Colonic mucosa (tissue), 4 donors: ENCODE measurements at regions not wholly inside any gene's neighbourhood (a gene's known extent, or its start where the extent isn't known, plus 50 kb on each side); places are given as distances from the start of the nearest gene placed in this dataset.

ENCODE experiments used
- DNase-seq: peaks from one replicate; pipeline ENCODE4 v3.0.0-alpha.2; 2020
- H3K27ac ChIP-seq: fragments of 200-600 bp; one replicate; pipeline ENCODE4 v1.8.0; 2021
- H3K27me3 ChIP-seq: fragments of 200-600 bp; one replicate; pipeline ENCODE4 v1.8.0; 2021
- H3K36me3 ChIP-seq: fragments of 200-600 bp; one replicate; pipeline ENCODE4 v1.8.0; 2021
- H3K4me1 ChIP-seq: fragments of 200-600 bp; one replicate; pipeline ENCODE4 v1.8.0; 2021; ENCODE audit warnings: mild to moderate bottlenecking
- H3K4me3 ChIP-seq: fragments of 200-600 bp; one replicate; pipeline ENCODE4 v1.8.0; 2021
- H3K9ac ChIP-seq, 2 donors: one replicate each; pipeline ENCODE4 v1.7.0; 2013; ENCODE audit warnings: control low read depth in 2 of 2, low read depth in 2 of 2, low read length in 2 of 2
- H3K9me3 ChIP-seq: fragments of 200-600 bp; one replicate; pipeline ENCODE4 v1.8.0; 2021
- CTCF ChIP-seq: fragments of 200-600 bp; IDR thresholded peaks from one replicate; pipeline ENCODE4 v1.8.0; 2022; ENCODE audit warnings: antibody characterized with exemption, mild to moderate bottlenecking
- intact Hi-C: fragments of 100-400 bp; cut with DNase I; formaldehyde crosslinking; loops from one replicate; pipeline ENCODE4 v1.14.1; 2022
- donor health status: healthy.
- donor health status: DM: no; HTN: no; CAD: no.
- donor health status: DM: no; HTN: no; CAD: no.

GRCh38 chr6:91498576-91498975 lies 911.7 kb upstream of the MAP3K7 start:
- no peak for TF ChIP-seq CTCF
- H3K9ac ChIP-seq: no peak overlapping the region
- no peak overlapping the region for H3K4me3 ChIP-seq
- no peaks in the 10 kb centered on the region for H3K4me1 ChIP-seq
- no peak overlapping the region for H3K27ac ChIP-seq
- H3K36me3 ChIP-seq: no peaks in the 10 kb centered on the region
- no peak for DNase-seq
- intact Hi-C loops: no loop called here
- H3K9me3 ChIP-seq: no peaks in the 10 kb centered on the region
- no peaks in the 10 kb centered on the region for H3K27me3 ChIP-seq

GRCh38 chr6:91497770-91498169 lies 910.9 kb upstream of the MAP3K7 start:
- Histone ChIP-seq H3K9me3 (no peaks in the 10 kb centered on the region), H3K4me1 (no peaks in the 10 kb centered on the region), H3K27ac (no peak overlapping the region), H3K27me3 (no peaks in the 10 kb centered on the region), H3K36me3 (no peaks in the 10 kb centered on the region), H3K9ac (no peak overlapping the region), H3K4me3 (no peak overlapping the region)
- intact Hi-C loops: no loop called here
- no peak for DNase-seq
- no peak for TF ChIP-seq CTCF

GRCh38 chr6:91490671-91491301 lies 903.9 kb upstream of the MAP3K7 start:
- no peak for DNase-seq
- Histone ChIP-seq H3K27ac (no peak overlapping the region), H3K27me3 (no peaks in the 10 kb centered on the region), H3K9ac (no peak overlapping the region), H3K4me1 (no peaks in the 10 kb centered on the region), H3K36me3 (no peaks in the 10 kb centered on the region), H3K4me3 (no peak overlapping the region), H3K9me3 (no peaks in the 10 kb centered on the region)
- intact Hi-C loops: no loop called here
- no peak for TF ChIP-seq CTCF

GRCh38 chr6:91487696-91488392 lies 901.0 kb upstream of the MAP3K7 start:
- intact Hi-C loops: no loop called here
- DNase-seq: no peak
- no peak for TF ChIP-seq CTCF
- no peak overlapping the region for H3K4me3 ChIP-seq
- H3K27me3 ChIP-seq: no peaks in the 10 kb centered on the region
- no peaks in the 10 kb centered on the region for H3K4me1 ChIP-seq
- no peak overlapping the region for H3K27ac ChIP-seq
- no peaks in the 10 kb centered on the region for H3K9me3 ChIP-seq
- H3K36me3 ChIP-seq: no peaks in the 10 kb centered on the region
- H3K9ac ChIP-seq: no peak overlapping the region

- Histone ChIP-seq H3K9me3 (no peaks in the 10 kb centered on the region), H3K9ac (no peak overlapping the region), H3K4me3 (no peak overlapping the region), H3K27me3 (no peaks in the 10 kb centered on the region), H3K27ac (no peak overlapping the region), H3K36me3 (no peaks in the 10 kb centered on the region), H3K4me1 (no peaks in the 10 kb centered on the region)
- DNase-seq: no peak
- intact Hi-C loops: no loop called here
- TF ChIP-seq CTCF: no peak
Measured at GRCh38 chr6:91486200-91486599, 899.3 kb upstream of the MAP3K7 start.
